Activated B cell treated with CpG ODN at 0.5 μM for 24 hours (primary cell): ENCODE measurements at regions not wholly inside any gene's neighbourhood (a gene's known extent, or its start where the extent isn't known, plus 50 kb on each side); places are given as distances from the start of the nearest gene placed in this dataset.

Experiments used
- ATAC-seq: fragments of 200-7000 bp; cut with Tn5 transposase; one replicate; pipeline ENCODE4 v1.10.0; 2021; ENCODE audit warnings: low read depth, mild to moderate bottlenecking, moderate library complexity
- CTCF ChIA-PET: fragments of 350-600 bp; sonication (Branson Sonifier 250); formaldehyde crosslinking; loops from one replicate; lab custom pipeline; 2021; ENCODE audit warnings: antibody characterized with exemption; lab: Charles Lee
- POLR2A ChIA-PET: fragments of 350-600 bp; sonication (Branson Sonifier 250); formaldehyde crosslinking; loops from one replicate; lab custom pipeline; 2021; ENCODE audit warnings: antibody characterized with exemption; lab: Charles Lee
- DNase-seq: peaks from one replicate; pipeline ENCODE4 v3.0.0; 2022
- H3K27ac Mint-ChIP-seq: one replicate; pipeline ENCODE4 v1.8.0; 2020; ENCODE audit warnings: mixed read lengths
- H3K27me3 Mint-ChIP-seq: one replicate; pipeline ENCODE4 v1.8.0; 2021; ENCODE audit warnings: mixed read lengths
- H3K36me3 Mint-ChIP-seq: one replicate; pipeline ENCODE4 v1.8.0; 2021; ENCODE audit warnings: low read depth, mixed read lengths
- H3K4me1 Mint-ChIP-seq: one replicate; pipeline ENCODE4 v1.8.0; 2021; ENCODE audit warnings: mixed read lengths
- H3K4me3 Mint-ChIP-seq: one replicate; pipeline ENCODE4 v1.8.0; 2020; ENCODE audit warnings: mild to moderate bottlenecking, mixed read lengths
- H3K9me3 Mint-ChIP-seq: one replicate; pipeline ENCODE4 v1.8.0; 2020; ENCODE audit warnings: mixed read lengths
- CTCF ChIP-seq: fragments of 200-600 bp; IDR thresholded peaks from one replicate; pipeline ENCODE4 v1.8.0; 2022; ENCODE audit warnings: antibody characterized with exemption, mild to moderate bottlenecking
- intact Hi-C: fragments of 100-400 bp; cut with micrococcal nuclease; formaldehyde crosslinking; loops from one replicate; pipeline ENCODE4 v1.15.1; 2024

- peaks cover 19% of the 10 kb centered on the region for H3K27me3 Mint-ChIP-seq
- H3K4me1 Mint-ChIP-seq, result no peaks in the 10 kb centered on the region
- TF ChIP-seq CTCF, result no peak
- H3K27ac Mint-ChIP-seq, result no peak overlapping the region
- DNase-seq (no peak), ATAC-seq (no peak)
- intact Hi-C loops, result no loop called here
- no peak overlapping the region for H3K4me3 Mint-ChIP-seq
- ChIA-PET POLR2A (no interaction called here), CTCF (no interaction called here)
- H3K9me3 Mint-ChIP-seq, result no peaks in the 10 kb centered on the region
- H3K36me3 Mint-ChIP-seq, result no peaks in the 10 kb centered on the region
Measured at GRCh38 chr12:30874455-30875321, 51.9 kb upstream of the TSPAN11 start.

- no peak overlapping the region for H3K27ac Mint-ChIP-seq
- CTCF ChIA-PET, result no interaction called here
- POLR2A ChIA-PET, result no interaction called here
- intact Hi-C loops, result no loop called here
- ATAC-seq (no peak), DNase-seq (no peak)
- no peaks in the 10 kb centered on the region for H3K36me3 Mint-ChIP-seq
- H3K4me1 Mint-ChIP-seq, result no peaks in the 10 kb centered on the region
- peaks cover 10% of the 10 kb centered on the region for H3K27me3 Mint-ChIP-seq
- H3K9me3 Mint-ChIP-seq, result peaks cover 9% of the 10 kb centered on the region
- no peak for TF ChIP-seq CTCF
- H3K4me3 Mint-ChIP-seq, result no peak overlapping the region
Measured at GRCh38 chr12:30870491-30871265, 55.9 kb upstream of the TSPAN11 start.

GRCh38 chr12:30867415-30867814 is 59.1 kb upstream of the TSPAN11 start:
- H3K27me3 Mint-ChIP-seq, result peaks cover 16% of the 10 kb centered on the region
- ChIA-PET POLR2A (no interaction called here), CTCF (no interaction called here)
- peaks cover 9% of the 10 kb centered on the region for H3K9me3 Mint-ChIP-seq
- DNase-seq (no peak), ATAC-seq (no peak)
- no peaks in the 10 kb centered on the region for H3K36me3 Mint-ChIP-seq
- intact Hi-C loops, result no loop called here
- H3K27ac Mint-ChIP-seq, result no peak overlapping the region
- H3K4me3 Mint-ChIP-seq, result no peak overlapping the region
- TF ChIP-seq CTCF, result no peak
- no peaks in the 10 kb centered on the region for H3K4me1 Mint-ChIP-seq

GRCh38 chr12:30866256-30866655 is 60.3 kb upstream of the TSPAN11 start:
- no peak for TF ChIP-seq CTCF
- Mint-ChIP-seq H3K9me3 (peaks cover 9% of the 10 kb centered on the region), H3K27ac (no peak overlapping the region), H3K4me3 (no peak overlapping the region), H3K36me3 (no peaks in the 10 kb centered on the region), H3K27me3 (peaks cover 16% of the 10 kb centered on the region), H3K4me1 (no peaks in the 10 kb centered on the region)
- ChIA-PET POLR2A (no interaction called here), CTCF (no interaction called here)
- intact Hi-C loops, result no loop called here
- ATAC-seq, result no peak
- DNase-seq, result no peak

- intact Hi-C loops, result no loop called here
- Mint-ChIP-seq H3K4me3 (no peak overlapping the region), H3K27me3 (peaks cover 18% of the 10 kb centered on the region), H3K36me3 (no peaks in the 10 kb centered on the region), H3K27ac (no peak overlapping the region), H3K9me3 (peaks cover 9% of the 10 kb centered on the region), H3K4me1 (no peaks in the 10 kb centered on the region)
- CTCF ChIA-PET, result no interaction called here
- no peak for DNase-seq
- ATAC-seq, result no peak
- POLR2A ChIA-PET, result no interaction called here
- TF ChIP-seq CTCF, result no peak
Measured at GRCh38 chr12:30863839-30864238, 62.7 kb upstream of the TSPAN11 start.
